WTC11 (cell line): ENCODE measurements at regions not wholly inside any gene's neighbourhood (a gene's known extent, or its start where the extent isn't known, plus 50 kb on each side); places are given as distances from the start of the nearest gene placed in this dataset.

ENCODE experiments used
- ATAC-seq: fragments of 200-7000 bp; cut with Tn5 transposase; 2 replicates; pipeline ENCODE4 v1.10.0; 2021; ENCODE audit warnings: mild to moderate bottlenecking, moderate library complexity
- CTCF ChIA-PET: fragments of 300-600 bp; sonication (Branson Sonifier 250); formaldehyde crosslinking; loops from one replicate; lab custom pipeline; 2021; ENCODE audit warnings: antibody characterized with exemption; lab: Charles Lee
- POLR2A ChIA-PET: fragments of 350-600 bp; sonication (Branson Sonifier 250); formaldehyde crosslinking; loops from one replicate; lab custom pipeline; 2021; ENCODE audit warnings: antibody characterized with exemption; lab: Charles Lee
- DNase-seq: peaks from one replicate; pipeline ENCODE4 v3.0.0; 2021; ENCODE audit warnings: low spot score
- H3K27ac Mint-ChIP-seq: 2 replicates; pipeline ENCODE4 v1.8.0; 2021; ENCODE audit warnings: mixed read lengths
- H3K27me3 Mint-ChIP-seq: 2 replicates; pipeline ENCODE4 v1.8.0; 2021; ENCODE audit warnings: low read depth, mild to moderate bottlenecking, moderate library complexity, mixed read lengths
- H3K36me3 Mint-ChIP-seq: 2 replicates; pipeline ENCODE4 v1.8.0; 2021; ENCODE audit warnings: mixed read lengths
- H3K4me1 Mint-ChIP-seq: 2 replicates; pipeline ENCODE4 v1.8.0; 2022; ENCODE audit warnings: mixed read lengths
- H3K4me3 Mint-ChIP-seq: 2 replicates; pipeline ENCODE4 v1.8.0; 2021; ENCODE audit warnings: mild to moderate bottlenecking, moderate library complexity, mixed read lengths
- H3K9me3 Mint-ChIP-seq: 2 replicates; pipeline ENCODE4 v1.8.0; 2021; ENCODE audit warnings: mixed read lengths
- CREB1 ChIP-seq: sonication (generic); formaldehyde crosslinking; IDR thresholded peaks from 2 replicates; pipeline ENCODE4 v1.8.0; 2023; ENCODE audit warnings: mild to moderate bottlenecking, missing genetic modification reagents
- FOXJ3 ChIP-seq: sonication (generic); formaldehyde crosslinking; IDR thresholded peaks from 2 replicates; pipeline ENCODE4 v1.9.0; 2021; ENCODE audit warnings: missing genetic modification reagents, mild to moderate bottlenecking, borderline replicate concordance
- GRHL2 ChIP-seq: fragments of 250-450 bp; sonication (Bioruptor Pico); IDR thresholded peaks from 2 replicates; pipeline ENCODE4 v1.8.0; 2022; ENCODE audit warnings: mild to moderate bottlenecking, moderate library complexity; ENCODE audit not compliant: insufficient replicate concordance, severe bottlenecking
- HMGA2 ChIP-seq: fragments of 250-450 bp; sonication (Bioruptor Pico); IDR thresholded peaks from 2 replicates; pipeline ENCODE4 v1.4.0; 2021; ENCODE audit warnings: mild to moderate bottlenecking, moderate library complexity
- IRF2 ChIP-seq: sonication (generic); formaldehyde crosslinking; IDR thresholded peaks from 2 replicates; pipeline ENCODE4 v1.8.0; 2022; ENCODE audit warnings: low read depth, missing genetic modification reagents, borderline replicate concordance
- JAZF1 ChIP-seq: fragments of 250-450 bp; sonication (Bioruptor Pico); IDR thresholded peaks from 2 replicates; pipeline ENCODE4 v1.9.0; 2021; ENCODE audit warnings: moderate library complexity, mild to moderate bottlenecking, inconsistent platforms
- KAT7 ChIP-seq: sonication (generic); formaldehyde crosslinking; IDR thresholded peaks from 2 replicates; pipeline ENCODE4 v1.8.1; 2023; ENCODE audit warnings: missing genetic modification reagents, mild to moderate bottlenecking, borderline replicate concordance
- MXD4 ChIP-seq: fragments of 250-450 bp; sonication (Bioruptor Pico); IDR thresholded peaks from 2 replicates; pipeline ENCODE4 v1.8.0; 2021; ENCODE audit warnings: mild to moderate bottlenecking, moderate library complexity, borderline replicate concordance
- PREB ChIP-seq: sonication (generic); formaldehyde crosslinking; IDR thresholded peaks from 2 replicates; pipeline ENCODE4 v1.8.1; 2022; ENCODE audit warnings: mild to moderate bottlenecking, missing genetic modification reagents, moderate library complexity, borderline replicate concordance
- SMAD3 ChIP-seq: sonication (generic); formaldehyde crosslinking; IDR thresholded peaks from 2 replicates; pipeline ENCODE4 v1.8.0; 2022; ENCODE audit warnings: missing genetic modification reagents, mild to moderate bottlenecking, borderline replicate concordance
- SP1 ChIP-seq: sonication (generic); formaldehyde crosslinking; conservative IDR thresholded peaks from 2 replicates; pipeline ENCODE4 v1.8.1; 2022; ENCODE audit warnings: missing genetic modification reagents
- TEAD1 ChIP-seq: sonication (generic); formaldehyde crosslinking; IDR thresholded peaks from 2 replicates; pipeline ENCODE4 v1.8.0; 2022; ENCODE audit warnings: mild to moderate bottlenecking, missing genetic modification reagents
- TEAD4 ChIP-seq: sonication (generic); formaldehyde crosslinking; IDR thresholded peaks from 2 replicates; pipeline ENCODE4 v1.8.0; 2022; ENCODE audit warnings: mild to moderate bottlenecking, missing genetic modification reagents
- ZNF219 ChIP-seq: sonication (generic); formaldehyde crosslinking; IDR thresholded peaks from 2 replicates; pipeline ENCODE4 v1.8.0; 2023; ENCODE audit warnings: missing genetic modification reagents, mild to moderate bottlenecking, borderline replicate concordance
- ZNF281 ChIP-seq: sonication (generic); formaldehyde crosslinking; IDR thresholded peaks from 2 replicates; pipeline ENCODE4 v1.8.0; 2023; ENCODE audit warnings: mild to moderate bottlenecking, missing genetic modification reagents
- ZNF416 ChIP-seq: fragments of 250-450 bp; sonication (Bioruptor Pico); IDR thresholded peaks from 2 replicates; pipeline ENCODE4 v1.9.0; 2021; ENCODE audit warnings: mild to moderate bottlenecking, inconsistent platforms
- TF ChIP-seq, protein P1 (sequence below): fragments of 200-600 bp; IDR thresholded peaks from 2 replicates; pipeline ENCODE4 v1.8.0; 2022; ENCODE audit warnings: antibody characterized with exemption
- TF ChIP-seq, protein P2 (sequence below): sonication (generic); formaldehyde crosslinking; IDR thresholded peaks from 2 replicates; pipeline ENCODE4 v1.8.0; 2022; ENCODE audit warnings: mild to moderate bottlenecking, missing genetic modification reagents
- TF ChIP-seq, protein P3 (sequence below): sonication (generic); formaldehyde crosslinking; IDR thresholded peaks from 2 replicates; pipeline ENCODE4 v1.8.0; 2023; ENCODE audit warnings: missing genetic modification reagents, mild to moderate bottlenecking, borderline replicate concordance
- TF ChIP-seq, protein P4 (sequence below): sonication (generic); formaldehyde crosslinking; IDR thresholded peaks from 2 replicates; pipeline ENCODE4 v1.8.1; 2022; ENCODE audit warnings: low read depth, missing genetic modification reagents, borderline replicate concordance
- TF ChIP-seq, protein P5 (sequence below): sonication (generic); formaldehyde crosslinking; IDR thresholded peaks from 2 replicates; pipeline ENCODE4 v1.8.1; 2023; ENCODE audit warnings: mild to moderate bottlenecking, missing genetic modification reagents

DNA sequence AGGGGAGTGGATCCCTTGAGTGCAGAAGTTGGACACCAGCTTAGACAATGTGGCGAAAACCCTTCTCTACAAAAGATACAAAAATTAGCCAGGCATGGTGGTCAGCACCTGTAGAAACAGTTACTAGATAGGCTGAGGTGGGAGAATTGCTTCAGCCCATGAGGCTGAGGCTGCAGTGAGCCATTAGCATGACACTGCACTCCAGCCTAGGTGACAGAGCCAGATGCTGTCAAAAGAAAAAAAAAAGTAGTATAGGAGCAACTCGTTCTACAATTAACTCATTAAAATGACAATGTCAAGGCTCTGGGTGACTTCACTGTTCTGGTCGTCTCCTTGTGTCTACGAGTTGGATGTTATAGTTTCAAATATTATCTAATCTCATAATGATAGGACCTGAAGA is 370.6 kb upstream of the NCAM2 start:
- H3K4me1 Mint-ChIP-seq = peaks cover 26% of the 10 kb centered on the region
- POLR2A ChIA-PET = no interaction called here
- H3K27me3 Mint-ChIP-seq = peaks cover 24% of the 10 kb centered on the region
- CTCF ChIA-PET = no interaction called here
- no peak overlapping the region for H3K27ac Mint-ChIP-seq
- DNase-seq (no peak), ATAC-seq (peak; percentile 89)
- no peak for TF ChIP-seq HMGA2
- TF ChIP-seq CREB1 (CRISPR knock-in tag) = no peak
- TF ChIP-seq, protein P1, sequence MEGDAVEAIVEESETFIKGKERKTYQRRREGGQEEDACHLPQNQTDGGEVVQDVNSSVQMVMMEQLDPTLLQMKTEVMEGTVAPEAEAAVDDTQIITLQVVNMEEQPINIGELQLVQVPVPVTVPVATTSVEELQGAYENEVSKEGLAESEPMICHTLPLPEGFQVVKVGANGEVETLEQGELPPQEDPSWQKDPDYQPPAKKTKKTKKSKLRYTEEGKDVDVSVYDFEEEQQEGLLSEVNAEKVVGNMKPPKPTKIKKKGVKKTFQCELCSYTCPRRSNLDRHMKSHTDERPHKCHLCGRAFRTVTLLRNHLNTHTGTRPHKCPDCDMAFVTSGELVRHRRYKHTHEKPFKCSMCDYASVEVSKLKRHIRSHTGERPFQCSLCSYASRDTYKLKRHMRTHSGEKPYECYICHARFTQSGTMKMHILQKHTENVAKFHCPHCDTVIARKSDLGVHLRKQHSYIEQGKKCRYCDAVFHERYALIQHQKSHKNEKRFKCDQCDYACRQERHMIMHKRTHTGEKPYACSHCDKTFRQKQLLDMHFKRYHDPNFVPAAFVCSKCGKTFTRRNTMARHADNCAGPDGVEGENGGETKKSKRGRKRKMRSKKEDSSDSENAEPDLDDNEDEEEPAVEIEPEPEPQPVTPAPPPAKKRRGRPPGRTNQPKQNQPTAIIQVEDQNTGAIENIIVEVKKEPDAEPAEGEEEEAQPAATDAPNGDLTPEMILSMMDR = no peak
- TF ChIP-seq TEAD1 (CRISPR knock-in tag) = no peak
- TF ChIP-seq SP1 = no peak
- TF ChIP-seq, protein P2, sequence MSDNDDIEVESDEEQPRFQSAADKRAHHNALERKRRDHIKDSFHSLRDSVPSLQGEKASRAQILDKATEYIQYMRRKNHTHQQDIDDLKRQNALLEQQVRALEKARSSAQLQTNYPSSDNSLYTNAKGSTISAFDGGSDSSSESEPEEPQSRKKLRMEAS (CRISPR knock-in tag) = no peak
- H3K4me3 Mint-ChIP-seq = peak overlapping the region; percentile 19; the same call in 1 of the 2 replicates
- peaks cover 24% of the 10 kb centered on the region for H3K36me3 Mint-ChIP-seq
- peaks cover 24% of the 10 kb centered on the region for H3K9me3 Mint-ChIP-seq

DNA sequence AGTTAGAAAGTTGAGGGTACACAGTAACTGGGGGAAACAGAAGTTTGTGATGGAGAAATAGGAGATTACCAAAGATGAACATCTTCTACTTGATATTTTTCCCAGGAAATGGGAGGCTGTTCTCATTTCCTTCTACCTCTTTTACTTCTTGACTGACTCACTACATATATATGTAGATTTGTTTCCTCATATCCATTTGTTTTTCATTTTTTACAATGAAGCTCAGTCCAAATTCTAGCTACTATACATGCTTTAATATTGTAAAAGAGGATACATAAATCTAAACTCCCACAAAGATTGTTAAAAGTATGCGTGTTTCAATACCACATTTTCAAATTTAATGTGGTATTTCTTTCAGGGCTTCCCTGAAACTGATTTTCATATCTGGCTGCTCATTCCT is 366.6 kb upstream of the NCAM2 start:
- Mint-ChIP-seq H3K36me3 (no peaks in the 10 kb centered on the region), H3K27ac (no peak overlapping the region), H3K9me3 (no peaks in the 10 kb centered on the region), H3K4me3 (no peak overlapping the region), H3K4me1 (peaks cover 32% of the 10 kb centered on the region), H3K27me3 (no peaks in the 10 kb centered on the region)
- CTCF ChIA-PET = no interaction called here
- POLR2A ChIA-PET = no interaction called here
- no peak for DNase-seq
- ATAC-seq = no peak
- TF ChIP-seq GRHL2 (CRISPR knock-in tag) = no peak
- no peak for TF ChIP-seq ZNF416 (CRISPR knock-in tag)
- no peak for TF ChIP-seq HMGA2
- TF ChIP-seq, protein P3, sequence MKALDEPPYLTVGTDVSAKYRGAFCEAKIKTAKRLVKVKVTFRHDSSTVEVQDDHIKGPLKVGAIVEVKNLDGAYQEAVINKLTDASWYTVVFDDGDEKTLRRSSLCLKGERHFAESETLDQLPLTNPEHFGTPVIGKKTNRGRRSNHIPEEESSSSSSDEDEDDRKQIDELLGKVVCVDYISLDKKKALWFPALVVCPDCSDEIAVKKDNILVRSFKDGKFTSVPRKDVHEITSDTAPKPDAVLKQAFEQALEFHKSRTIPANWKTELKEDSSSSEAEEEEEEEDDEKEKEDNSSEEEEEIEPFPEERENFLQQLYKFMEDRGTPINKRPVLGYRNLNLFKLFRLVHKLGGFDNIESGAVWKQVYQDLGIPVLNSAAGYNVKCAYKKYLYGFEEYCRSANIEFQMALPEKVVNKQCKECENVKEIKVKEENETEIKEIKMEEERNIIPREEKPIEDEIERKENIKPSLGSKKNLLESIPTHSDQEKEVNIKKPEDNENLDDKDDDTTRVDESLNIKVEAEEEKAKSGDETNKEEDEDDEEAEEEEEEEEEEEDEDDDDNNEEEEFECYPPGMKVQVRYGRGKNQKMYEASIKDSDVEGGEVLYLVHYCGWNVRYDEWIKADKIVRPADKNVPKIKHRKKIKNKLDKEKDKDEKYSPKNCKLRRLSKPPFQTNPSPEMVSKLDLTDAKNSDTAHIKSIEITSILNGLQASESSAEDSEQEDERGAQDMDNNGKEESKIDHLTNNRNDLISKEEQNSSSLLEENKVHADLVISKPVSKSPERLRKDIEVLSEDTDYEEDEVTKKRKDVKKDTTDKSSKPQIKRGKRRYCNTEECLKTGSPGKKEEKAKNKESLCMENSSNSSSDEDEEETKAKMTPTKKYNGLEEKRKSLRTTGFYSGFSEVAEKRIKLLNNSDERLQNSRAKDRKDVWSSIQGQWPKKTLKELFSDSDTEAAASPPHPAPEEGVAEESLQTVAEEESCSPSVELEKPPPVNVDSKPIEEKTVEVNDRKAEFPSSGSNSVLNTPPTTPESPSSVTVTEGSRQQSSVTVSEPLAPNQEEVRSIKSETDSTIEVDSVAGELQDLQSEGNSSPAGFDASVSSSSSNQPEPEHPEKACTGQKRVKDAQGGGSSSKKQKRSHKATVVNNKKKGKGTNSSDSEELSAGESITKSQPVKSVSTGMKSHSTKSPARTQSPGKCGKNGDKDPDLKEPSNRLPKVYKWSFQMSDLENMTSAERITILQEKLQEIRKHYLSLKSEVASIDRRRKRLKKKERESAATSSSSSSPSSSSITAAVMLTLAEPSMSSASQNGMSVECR (CRISPR knock-in tag) = no peak
- no peak for TF ChIP-seq TEAD4 (CRISPR knock-in tag)
- TF ChIP-seq ZNF219 (CRISPR knock-in tag) = no peak
- no peak for TF ChIP-seq FOXJ3 (CRISPR knock-in tag)
- TF ChIP-seq ZNF281 (CRISPR knock-in tag) = no peak
- TF ChIP-seq KAT7 (CRISPR knock-in tag) = no peak
- TF ChIP-seq SMAD3 (CRISPR knock-in tag) = no peak
- TF ChIP-seq PREB (CRISPR knock-in tag) = no peak
- TF ChIP-seq, protein P4, sequence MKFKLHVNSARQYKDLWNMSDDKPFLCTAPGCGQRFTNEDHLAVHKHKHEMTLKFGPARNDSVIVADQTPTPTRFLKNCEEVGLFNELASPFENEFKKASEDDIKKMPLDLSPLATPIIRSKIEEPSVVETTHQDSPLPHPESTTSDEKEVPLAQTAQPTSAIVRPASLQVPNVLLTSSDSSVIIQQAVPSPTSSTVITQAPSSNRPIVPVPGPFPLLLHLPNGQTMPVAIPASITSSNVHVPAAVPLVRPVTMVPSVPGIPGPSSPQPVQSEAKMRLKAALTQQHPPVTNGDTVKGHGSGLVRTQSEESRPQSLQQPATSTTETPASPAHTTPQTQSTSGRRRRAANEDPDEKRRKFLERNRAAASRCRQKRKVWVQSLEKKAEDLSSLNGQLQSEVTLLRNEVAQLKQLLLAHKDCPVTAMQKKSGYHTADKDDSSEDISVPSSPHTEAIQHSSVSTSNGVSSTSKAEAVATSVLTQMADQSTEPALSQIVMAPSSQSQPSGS (CRISPR knock-in tag) = no peak
- TF ChIP-seq, protein P5, sequence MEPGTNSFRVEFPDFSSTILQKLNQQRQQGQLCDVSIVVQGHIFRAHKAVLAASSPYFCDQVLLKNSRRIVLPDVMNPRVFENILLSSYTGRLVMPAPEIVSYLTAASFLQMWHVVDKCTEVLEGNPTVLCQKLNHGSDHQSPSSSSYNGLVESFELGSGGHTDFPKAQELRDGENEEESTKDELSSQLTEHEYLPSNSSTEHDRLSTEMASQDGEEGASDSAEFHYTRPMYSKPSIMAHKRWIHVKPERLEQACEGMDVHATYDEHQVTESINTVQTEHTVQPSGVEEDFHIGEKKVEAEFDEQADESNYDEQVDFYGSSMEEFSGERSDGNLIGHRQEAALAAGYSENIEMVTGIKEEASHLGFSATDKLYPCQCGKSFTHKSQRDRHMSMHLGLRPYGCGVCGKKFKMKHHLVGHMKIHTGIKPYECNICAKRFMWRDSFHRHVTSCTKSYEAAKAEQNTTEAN = no peak
- TF ChIP-seq IRF2 (CRISPR knock-in tag) = no peak
- no peak for TF ChIP-seq JAZF1
- TF ChIP-seq MXD4 = no peak
